Hepatocyte (in vitro differentiated cells): ENCODE measurements at regions not wholly inside any gene's neighbourhood (a gene's known extent, or its start where the extent isn't known, plus 50 kb on each side); places are given as distances from the start of the nearest gene placed in this dataset.

Experiments
- DNase-seq: peaks from one replicate; pipeline ENCODE4 v3.0.0-alpha.2; 2016; ENCODE audit warnings: low spot score
- H2AFZ ChIP-seq: fragments of 200-600 bp; sonication (generic); 2 replicates; pipeline ENCODE4 v1.6.0; 2016; ENCODE audit warnings: antibody characterized with exemption, mild to moderate bottlenecking
- H3K27ac ChIP-seq: fragments of 200-600 bp; sonication (generic); 2 replicates; pipeline ENCODE4 v1.5.1; 2016; ENCODE audit warnings: mild to moderate bottlenecking
- H3K27me3 ChIP-seq: fragments of 200-600 bp; sonication (generic); 2 replicates; pipeline ENCODE4 v1.6.1; 2016
- H3K36me3 ChIP-seq: fragments of 200-600 bp; sonication (generic); replicated peaks from 2 replicates; pipeline ENCODE4 v1.5.1; 2016; ENCODE audit warnings: low read depth; ENCODE audit not compliant: insufficient read depth
- H3K4me1 ChIP-seq: fragments of 200-600 bp; sonication (generic); 2 replicates; pipeline ENCODE4 v1.5.1; 2016; ENCODE audit warnings: mild to moderate bottlenecking, moderate library complexity; ENCODE audit not compliant: insufficient read depth
- H3K4me2 ChIP-seq: fragments of 200-600 bp; sonication (generic); 2 replicates; pipeline ENCODE4 v1.6.0; 2016
- H3K4me3 ChIP-seq: fragments of 200-600 bp; sonication (generic); 2 replicates; pipeline ENCODE4 v1.5.1; 2016; ENCODE audit warnings: mild to moderate bottlenecking
- H3K79me2 ChIP-seq: fragments of 200-600 bp; sonication (generic); 2 replicates; pipeline ENCODE4 v1.6.0; 2017; ENCODE audit warnings: mild to moderate bottlenecking
- H3K9me2 ChIP-seq: fragments of 200-600 bp; sonication (generic); replicated peaks from 2 replicates; pipeline ENCODE4 v1.6.0; 2017; ENCODE audit warnings: mild to moderate bottlenecking; ENCODE audit not compliant: insufficient read depth
- H3K9me3 ChIP-seq: fragments of 200-600 bp; sonication (generic); 2 replicates; pipeline ENCODE4 v1.5.1; 2016; ENCODE audit warnings: low read depth, mild to moderate bottlenecking
- H4K20me1 ChIP-seq: fragments of 200-600 bp; sonication (generic); 2 replicates; pipeline ENCODE4 v1.6.0; 2016; ENCODE audit warnings: mild to moderate bottlenecking; ENCODE audit not compliant: insufficient read depth, poor library complexity, severe bottlenecking
- CTCF ChIP-seq: fragments of 200-600 bp; sonication (generic); IDR thresholded peaks from 2 replicates; pipeline ENCODE4 v1.5.1; 2016; ENCODE audit warnings: antibody characterized with exemption, mild to moderate bottlenecking; ENCODE audit not compliant: poor library complexity
- EZH2 ChIP-seq: fragments of 200-600 bp; sonication (generic); IDR thresholded peaks from 2 replicates; pipeline ENCODE4 v1.6.1; 2016; ENCODE audit warnings: antibody characterized with exemption, mild to moderate bottlenecking, borderline replicate concordance
- EZH2phosphoT487 ChIP-seq: fragments of 200-600 bp; sonication (generic); IDR thresholded peaks from one replicate; pipeline ENCODE4 v1.6.1; 2018; ENCODE audit warnings: antibody characterized with exemption, mild to moderate bottlenecking, low read depth, moderate library complexity; ENCODE audit not compliant: unreplicated experiment, severe bottlenecking
- WGBS: methylation state at CpG from one replicate; pipeline ENCODE4 v1.1.6; 2016; ENCODE audit warnings: low lambda C conversion rate; ENCODE audit errors: missing lambda C conversion rate; 5-methylcytosine and 5-hydroxymethylcytosine counted together

GRCh38 chr15:23850666-23851065 is 163.6 kb upstream of the NDN start:
- no peak overlapping the region for H3K4me2 ChIP-seq
- no peaks in the 10 kb centered on the region for H4K20me1 ChIP-seq
- 71% methylated on average over 6 of the region's 6 CpGs for WGBS
- TF ChIP-seq CTCF (no peak), EZH2 (no peak), EZH2phosphoT487 (no peak)
- no peaks in the 10 kb centered on the region for H3K9me2 ChIP-seq
- H3K4me1 ChIP-seq = no peaks in the 10 kb centered on the region
- no peak overlapping the region for H2AFZ ChIP-seq
- no peaks in the 10 kb centered on the region for H3K9me3 ChIP-seq
- no peak overlapping the region for H3K4me3 ChIP-seq
- H3K79me2 ChIP-seq = no peaks in the 10 kb centered on the region
- no peak overlapping the region for H3K27ac ChIP-seq
- DNase-seq = no peak
- no peaks in the 10 kb centered on the region for H3K36me3 ChIP-seq
- no peaks in the 10 kb centered on the region for H3K27me3 ChIP-seq

GRCh38 chr15:23851921-23852320 is 164.8 kb upstream of the NDN start:
- no peaks in the 10 kb centered on the region for H3K36me3 ChIP-seq
- no peak overlapping the region for H3K4me3 ChIP-seq
- H3K4me2 ChIP-seq = no peak overlapping the region
- WGBS = 78% methylated on average over 2 of the region's 2 CpGs
- no peaks in the 10 kb centered on the region for H3K9me2 ChIP-seq
- H3K9me3 ChIP-seq = no peaks in the 10 kb centered on the region
- H3K4me1 ChIP-seq = no peaks in the 10 kb centered on the region
- no peaks in the 10 kb centered on the region for H3K27me3 ChIP-seq
- H3K79me2 ChIP-seq = no peaks in the 10 kb centered on the region
- no peak overlapping the region for H3K27ac ChIP-seq
- no peaks in the 10 kb centered on the region for H4K20me1 ChIP-seq
- no peak overlapping the region for H2AFZ ChIP-seq
- TF ChIP-seq EZH2 (no peak), CTCF (no peak), EZH2phosphoT487 (no peak)
- DNase-seq = no peak

- H3K4me3 ChIP-seq = no peak overlapping the region
- 68% methylated on average over 1 of the region's 1 CpG for WGBS
- no peaks in the 10 kb centered on the region for H3K79me2 ChIP-seq
- H3K36me3 ChIP-seq = no peaks in the 10 kb centered on the region
- H3K9me3 ChIP-seq = no peaks in the 10 kb centered on the region
- DNase-seq = no peak
- H3K4me2 ChIP-seq = no peak overlapping the region
- no peak overlapping the region for H2AFZ ChIP-seq
- H3K9me2 ChIP-seq = no peaks in the 10 kb centered on the region
- H4K20me1 ChIP-seq = no peaks in the 10 kb centered on the region
- H3K27ac ChIP-seq = no peak overlapping the region
- TF ChIP-seq CTCF = no peak
- TF ChIP-seq EZH2phosphoT487 = no peak
- TF ChIP-seq EZH2 = no peak
- H3K4me1 ChIP-seq = no peaks in the 10 kb centered on the region
- no peaks in the 10 kb centered on the region for H3K27me3 ChIP-seq
Measured at GRCh38 chr15:23853286-23853685, 166.2 kb upstream of the NDN start.

GRCh38 chr15:23854203-23854911 is 167.3 kb upstream of the NDN start:
- Histone ChIP-seq H3K79me2 (no peaks in the 10 kb centered on the region), H3K4me1 (no peaks in the 10 kb centered on the region), H4K20me1 (no peaks in the 10 kb centered on the region), H3K9me2 (no peaks in the 10 kb centered on the region), H2AFZ (no peak overlapping the region), H3K36me3 (no peaks in the 10 kb centered on the region), H3K4me3 (no peak overlapping the region), H3K27me3 (no peaks in the 10 kb centered on the region), H3K27ac (no peak overlapping the region), H3K4me2 (no peak overlapping the region), H3K9me3 (no peaks in the 10 kb centered on the region)
- no peak for DNase-seq
- TF ChIP-seq EZH2 = no peak
- TF ChIP-seq CTCF = no peak
- no peak for TF ChIP-seq EZH2phosphoT487
- 57% methylated on average over 4 of the region's 5 CpGs for WGBS
